HepG2 (cell line): ENCODE measurements at regions not wholly inside any gene's neighbourhood (a gene's known extent, or its start where the extent isn't known, plus 50 kb on each side); places are given as distances from the start of the nearest gene placed in this dataset.

Experiments used
- ATAC-seq: fragments of 200-7000 bp; cut with Tn5 transposase; 3 replicates; pipeline ENCODE4 v1.9.1; 2020; ENCODE audit warnings: mild to moderate bottlenecking, moderate library complexity
- BruUV-seq: library from RNA; stranded (reverse); fragments of 400-500 nt; replicated peaks from 2 replicates; lab custom pipeline; 2021; lab: Mats Ljungman, UMichigan
- CTCF ChIA-PET: fragments of 300-600 bp; formaldehyde crosslinking; extraction: SDS; loops from one replicate; lab custom pipeline; 2021; ENCODE audit warnings: low total read pairs, inconsistent platforms, low intra/inter-chr PET ratio; lab: Yijun Ruan, JAX
- POLR2A ChIA-PET: fragments of 350-600 bp; sonication (Branson Sonifier 250); formaldehyde crosslinking; loops from one replicate; lab custom pipeline; 2020; ENCODE audit warnings: antibody characterized with exemption, inconsistent platforms; lab: Yijun Ruan, JAX
- DNase-seq: peaks from one replicate; pipeline ENCODE4 v3.0.0-alpha.2; 2015; ENCODE audit warnings: low spot score
- FAIRE-seq: peaks from 3 replicates; lab custom pipeline; 2011; peaks lifted over from hg19 to GRCh38; lab: Jason Lieb, UNC
- H2AFZ ChIP-seq: one replicate; pipeline ENCODE4 v1.6.1; 2011; ENCODE audit warnings: low read length, inconsistent platforms
- H3K27ac ChIP-seq: fragments of 300-600 bp; 3 replicates; pipeline ENCODE4 v1.8.0; 2011; ENCODE audit warnings: mixed run types, mild to moderate bottlenecking, mixed read lengths, low read length, inconsistent platforms; ENCODE audit not compliant: insufficient read depth; ENCODE audit errors: extremely low read length
- H3K27me3 ChIP-seq, 2 experiments: fragments of 200-600 bp in 1 of 2; 2 replicates in 1 of 2; 3 replicates in 1 of 2; pipeline versions ENCODE4 v1.6.0 to v1.8.0; 2011; ENCODE audit warnings: low read length in 2 of 2, mild to moderate bottlenecking in 2 of 2, moderate library complexity in 2 of 2, inconsistent platforms in 1 of 2; ENCODE audit not compliant: insufficient read depth in 2 of 2, control insufficient read depth in 1 of 2
- H3K36me3 ChIP-seq, 2 experiments: fragments of 200-600 bp in 1 of 2; replicated peaks in 1 of 2; 2 replicates in 1 of 2; 3 replicates in 1 of 2; pipeline versions ENCODE4 v1.5.1 to v1.8.0; 2011; ENCODE audit warnings: low read length in 2 of 2, inconsistent platforms in 1 of 2; ENCODE audit not compliant: insufficient read depth in 2 of 2, control insufficient read depth in 1 of 2
- H3K4me1 ChIP-seq: 2 replicates; pipeline ENCODE4 v1.5.1; 2012; ENCODE audit warnings: low read length, inconsistent platforms; ENCODE audit not compliant: insufficient read depth
- H3K4me2 ChIP-seq: 2 replicates; pipeline ENCODE4 v1.6.0; 2011; ENCODE audit warnings: low read depth, low read length, inconsistent platforms
- H3K4me3 ChIP-seq, 3 experiments: fragments of 200-600 bp in 1 of 3; sonication (generic), shearing (Covaris generic) in 1 of 3; replicated peaks in 1 of 3; 2 replicates each; pipeline ENCODE4 v1.5.1; 2011 to 2016; ENCODE audit warnings: low read length in 3 of 3, inconsistent platforms in 2 of 3, low read depth in 2 of 3, mild to moderate bottlenecking in 2 of 3, control low read depth in 1 of 3, mixed read lengths in 1 of 3; ENCODE audit not compliant: insufficient read depth in 1 of 3
- H3K79me2 ChIP-seq: one replicate; pipeline ENCODE4 v1.6.1; 2011; ENCODE audit warnings: low read length, inconsistent platforms; ENCODE audit not compliant: insufficient read depth
- H3K9ac ChIP-seq: 2 replicates; pipeline ENCODE4 v1.6.0; 2011; ENCODE audit warnings: mild to moderate bottlenecking, low read depth, low read length, inconsistent platforms; ENCODE audit not compliant: insufficient read depth
- H3K9me3 ChIP-seq: 2 replicates; pipeline ENCODE4 v1.5.1; 2012; ENCODE audit warnings: mild to moderate bottlenecking, low read length
- H4K20me1 ChIP-seq: 2 replicates; pipeline ENCODE4 v1.6.0; 2011; ENCODE audit warnings: inconsistent platforms, mild to moderate bottlenecking, low read length, moderate library complexity; ENCODE audit not compliant: insufficient read depth
- KDM6A ChIP-seq: IDR thresholded peaks from 2 replicates; pipeline ENCODE4 v1.6.1; 2016; ENCODE audit warnings: low read depth
- ZNF678 ChIP-seq: sonication (generic); formaldehyde crosslinking; IDR thresholded peaks from 2 replicates; pipeline ENCODE4 v1.4.0; 2020; ENCODE audit warnings: mild to moderate bottlenecking, missing genetic modification reagents
- WGBS: methylation state at CpG from one replicate; pipeline ENCODE4 v1.1.6; 2017; ENCODE audit warnings: low lambda C conversion rate; 5-methylcytosine and 5-hydroxymethylcytosine counted together
- in situ Hi-C: cut with HindIII; loops from 2 replicates; pipeline ENCODE4 v1.10.0; 2017; ENCODE audit warnings: low pct_unique_long_range_greater_than_20kb; ENCODE audit not compliant: extremely low pct_ligation_motif_present
- intact Hi-C: fragments of 100-400 bp; cut with micrococcal nuclease; formaldehyde crosslinking; loops from one replicate; pipeline ENCODE4 v1.10.0; 2022; ENCODE audit not compliant: unreplicated experiment

DNA sequence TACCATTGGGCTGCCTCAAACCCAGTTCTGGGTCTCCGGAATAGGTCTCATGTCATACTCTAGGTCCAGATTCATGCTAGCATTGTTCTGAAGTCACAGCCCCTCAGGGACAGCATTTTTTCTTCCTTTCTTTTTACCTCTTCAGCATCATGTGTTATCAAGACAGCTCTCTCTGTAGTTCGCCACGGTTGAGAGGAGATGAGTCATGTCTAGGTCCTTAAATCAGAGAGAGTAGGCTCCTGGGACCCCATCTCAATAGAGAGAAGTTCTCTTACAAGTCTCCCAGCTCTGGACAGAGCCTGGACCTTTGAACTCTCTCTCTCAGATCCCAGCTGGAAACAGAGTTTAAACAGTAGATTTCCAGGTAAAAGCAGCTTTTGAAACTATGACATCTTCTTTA, 332.4 kb upstream of the CD180 start:
- Histone ChIP-seq H3K36me3 (no peaks in the 10 kb centered on the region), H3K27ac (no peak overlapping the region), H2AFZ (no peak overlapping the region), H3K79me2 (no peaks in the 10 kb centered on the region), H3K4me1 (no peaks in the 10 kb centered on the region), H3K9ac (no peak overlapping the region), H3K27me3 (no peaks in the 10 kb centered on the region), H4K20me1 (no peaks in the 10 kb centered on the region), H3K4me3 (no peak overlapping the region), H3K9me3 (peaks cover 7% of the 10 kb centered on the region), H3K4me2 (no peak overlapping the region)
- POLR2A ChIA-PET = no interaction called here
- no peak for ATAC-seq
- no TSS peak for BruUV-seq
- CTCF ChIA-PET = no interaction called here
- DNase-seq = no peak
- 5% methylated on average over 3 of the region's 3 CpGs for WGBS
- in situ Hi-C loops = no loop called here
- intact Hi-C loops = no loop called here
- TF ChIP-seq KDM6A (CRISPR knock-in tag) = no peak
- TF ChIP-seq, all 625 proteins: peak for 0
- FAIRE-seq = no peak

DNA sequence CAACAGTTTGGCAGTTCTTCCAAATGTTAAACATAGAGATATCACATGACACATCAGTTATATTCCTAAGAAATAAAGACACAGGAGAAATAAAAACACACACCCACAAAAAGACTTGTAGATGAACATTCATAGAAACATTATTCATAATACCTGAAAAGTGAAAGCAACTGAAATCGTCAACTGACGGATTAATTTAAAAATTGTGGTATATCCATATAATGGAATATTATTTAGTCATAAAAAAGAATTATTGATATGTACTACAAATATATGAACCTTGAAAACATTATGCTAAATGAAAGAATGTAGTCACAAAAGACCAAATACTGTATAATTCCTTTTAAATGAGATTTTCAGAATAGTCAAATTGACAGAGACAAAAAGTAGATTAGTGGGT, 330.2 kb upstream of the CD180 start:
- peaks cover 7% of the 10 kb centered on the region for H3K9me3 ChIP-seq
- 61% methylated on average over 2 of the region's 2 CpGs for WGBS
- H3K4me1 ChIP-seq = no peaks in the 10 kb centered on the region
- no peak for TF ChIP-seq ZNF678
- no peak overlapping the region for H2AFZ ChIP-seq
- H3K79me2 ChIP-seq = no peaks in the 10 kb centered on the region
- H3K36me3 ChIP-seq = no peaks in the 10 kb centered on the region
- H3K27ac ChIP-seq = no peak overlapping the region
- no peak overlapping the region for H3K9ac ChIP-seq
- intact Hi-C loops (no loop called here), in situ Hi-C loops (no loop called here)
- CTCF ChIA-PET = no interaction called here
- no peak overlapping the region for H3K4me3 ChIP-seq
- H4K20me1 ChIP-seq = no peaks in the 10 kb centered on the region
- no peaks in the 10 kb centered on the region for H3K27me3 ChIP-seq
- DNase-seq (no peak), ATAC-seq (no peak), FAIRE-seq (no peak)
- BruUV-seq = no TSS peak
- no peak overlapping the region for H3K4me2 ChIP-seq
- POLR2A ChIA-PET = no interaction called here
